ENCODE measurements at regions not wholly inside any gene's neighbourhood (a gene's known extent, or its start where the extent isn't known, plus 50 kb on each side); places are given as distances from the start of the nearest gene placed in this dataset.

GRCh38 chr16:79897104-79897452, 296.5 kb upstream of the MAF start:
- TF ChIP-seq, protein P1, sequence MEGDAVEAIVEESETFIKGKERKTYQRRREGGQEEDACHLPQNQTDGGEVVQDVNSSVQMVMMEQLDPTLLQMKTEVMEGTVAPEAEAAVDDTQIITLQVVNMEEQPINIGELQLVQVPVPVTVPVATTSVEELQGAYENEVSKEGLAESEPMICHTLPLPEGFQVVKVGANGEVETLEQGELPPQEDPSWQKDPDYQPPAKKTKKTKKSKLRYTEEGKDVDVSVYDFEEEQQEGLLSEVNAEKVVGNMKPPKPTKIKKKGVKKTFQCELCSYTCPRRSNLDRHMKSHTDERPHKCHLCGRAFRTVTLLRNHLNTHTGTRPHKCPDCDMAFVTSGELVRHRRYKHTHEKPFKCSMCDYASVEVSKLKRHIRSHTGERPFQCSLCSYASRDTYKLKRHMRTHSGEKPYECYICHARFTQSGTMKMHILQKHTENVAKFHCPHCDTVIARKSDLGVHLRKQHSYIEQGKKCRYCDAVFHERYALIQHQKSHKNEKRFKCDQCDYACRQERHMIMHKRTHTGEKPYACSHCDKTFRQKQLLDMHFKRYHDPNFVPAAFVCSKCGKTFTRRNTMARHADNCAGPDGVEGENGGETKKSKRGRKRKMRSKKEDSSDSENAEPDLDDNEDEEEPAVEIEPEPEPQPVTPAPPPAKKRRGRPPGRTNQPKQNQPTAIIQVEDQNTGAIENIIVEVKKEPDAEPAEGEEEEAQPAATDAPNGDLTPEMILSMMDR (IDR thresholded peaks at IDR 0.05): no peak
- no peak for TF ChIP-seq POLR2A (IDR thresholded peaks at IDR 0.05)

Measured in lower leg skin (tissue), 3 donors.